ENCODE measurements at regions not wholly inside any gene's neighbourhood (a gene's known extent, or its start where the extent isn't known, plus 50 kb on each side); places are given as distances from the start of the nearest gene placed in this dataset.

- 55% methylated on average over 2 of the region's 2 CpGs for WGBS (ENCODE audit: low lambda C conversion rate, missing lambda C conversion rate)
- no peak overlapping the region for H3K27ac ChIP-seq
- no peaks in the 10 kb centered on the region for H3K9me2 ChIP-seq (replicated peaks; ENCODE audit: insufficient read depth)
- no peaks in the 10 kb centered on the region for H3K27me3 ChIP-seq
- no peak overlapping the region for H2AFZ ChIP-seq
- H4K20me1 ChIP-seq (ENCODE audit: insufficient read depth, poor library complexity, severe bottlenecking) = no peaks in the 10 kb centered on the region
- no peak overlapping the region for H3K4me2 ChIP-seq
- H3K36me3 ChIP-seq (replicated peaks; ENCODE audit: insufficient read depth, low read depth) = no peaks in the 10 kb centered on the region
- no peak for DNase-seq (ENCODE audit: low spot score)
- H3K4me3 ChIP-seq = no peak overlapping the region
- no peaks in the 10 kb centered on the region for H3K79me2 ChIP-seq
- no peak for TF ChIP-seq EZH2phosphoT487 (IDR thresholded peaks at IDR 0.05; ENCODE audit: low read depth, severe bottlenecking, unreplicated experiment)
- TF ChIP-seq CTCF (IDR thresholded peaks at IDR 0.05; ENCODE audit: poor library complexity) = no peak
- no peak for TF ChIP-seq EZH2 (IDR thresholded peaks at IDR 0.05; ENCODE audit: borderline replicate concordance)
- H3K4me1 ChIP-seq (ENCODE audit: insufficient read depth) = no peaks in the 10 kb centered on the region
- H3K9me3 ChIP-seq (ENCODE audit: low read depth) = no peaks in the 10 kb centered on the region
These were observed 251.3 kb downstream of the RPIA start for GRCh38 chr2:88942798-88943197.

DNA sequence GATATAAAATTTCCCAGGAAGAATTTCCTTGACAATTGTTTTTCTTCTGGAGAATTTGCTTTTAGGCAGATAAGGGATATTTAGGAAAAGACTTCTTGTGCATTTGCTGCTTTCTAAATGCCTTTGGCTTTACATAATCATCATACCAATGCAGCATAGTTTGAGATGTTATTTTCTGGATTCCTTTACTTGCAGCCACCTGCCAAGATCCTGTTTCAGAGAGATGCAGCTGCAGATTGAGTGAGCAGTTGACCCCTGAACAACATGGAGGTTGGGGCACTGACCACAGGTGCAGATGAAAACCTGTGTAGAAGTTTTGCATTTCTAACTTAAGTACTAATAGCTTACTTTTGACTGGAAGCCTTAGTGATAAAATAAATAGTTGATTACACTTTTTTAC is 257.9 kb downstream of the RPIA start:
- DNase-seq (ENCODE audit: low spot score) = no peak

GRCh38 chr2:88950010-88950409 is 258.5 kb downstream of the RPIA start:
- Histone ChIP-seq H2AFZ (no peak overlapping the region), H4K20me1 (ENCODE audit: insufficient read depth, poor library complexity, severe bottlenecking) (no peaks in the 10 kb centered on the region), H3K9me3 (ENCODE audit: low read depth) (no peaks in the 10 kb centered on the region), H3K9me2 (replicated peaks; ENCODE audit: insufficient read depth) (no peaks in the 10 kb centered on the region), H3K4me3 (no peak overlapping the region), H3K27ac (no peak overlapping the region), H3K79me2 (no peaks in the 10 kb centered on the region), H3K36me3 (replicated peaks; ENCODE audit: insufficient read depth, low read depth) (no peaks in the 10 kb centered on the region), H3K27me3 (no peaks in the 10 kb centered on the region), H3K4me1 (ENCODE audit: insufficient read depth) (no peaks in the 10 kb centered on the region), H3K4me2 (no peak overlapping the region)
- WGBS (ENCODE audit: low lambda C conversion rate, missing lambda C conversion rate) = 42% methylated on average over 2 of the region's 2 CpGs
- no peak for TF ChIP-seq CTCF (IDR thresholded peaks at IDR 0.05; ENCODE audit: poor library complexity)
- TF ChIP-seq EZH2phosphoT487 (IDR thresholded peaks at IDR 0.05; ENCODE audit: low read depth, severe bottlenecking, unreplicated experiment) = no peak
- TF ChIP-seq EZH2 (IDR thresholded peaks at IDR 0.05; ENCODE audit: borderline replicate concordance) = no peak
- DNase-seq (ENCODE audit: low spot score) = no peak

More for the DNA sequence above, 257.9 kb downstream of the RPIA start:
- Histone ChIP-seq H3K4me1 (ENCODE audit: insufficient read depth) (no peaks in the 10 kb centered on the region), H3K27ac (no peak overlapping the region), H3K4me2 (no peak overlapping the region), H3K9me2 (replicated peaks; ENCODE audit: insufficient read depth) (no peaks in the 10 kb centered on the region), H3K36me3 (replicated peaks; ENCODE audit: insufficient read depth, low read depth) (no peaks in the 10 kb centered on the region), H2AFZ (no peak overlapping the region), H3K79me2 (no peaks in the 10 kb centered on the region), H3K4me3 (no peak overlapping the region), H4K20me1 (ENCODE audit: insufficient read depth, poor library complexity, severe bottlenecking) (no peaks in the 10 kb centered on the region), H3K9me3 (ENCODE audit: low read depth) (no peaks in the 10 kb centered on the region), H3K27me3 (no peaks in the 10 kb centered on the region)
- TF ChIP-seq EZH2 (IDR thresholded peaks at IDR 0.05; ENCODE audit: borderline replicate concordance) = no peak
- TF ChIP-seq EZH2phosphoT487 (IDR thresholded peaks at IDR 0.05; ENCODE audit: low read depth, severe bottlenecking, unreplicated experiment) = no peak

DNA sequence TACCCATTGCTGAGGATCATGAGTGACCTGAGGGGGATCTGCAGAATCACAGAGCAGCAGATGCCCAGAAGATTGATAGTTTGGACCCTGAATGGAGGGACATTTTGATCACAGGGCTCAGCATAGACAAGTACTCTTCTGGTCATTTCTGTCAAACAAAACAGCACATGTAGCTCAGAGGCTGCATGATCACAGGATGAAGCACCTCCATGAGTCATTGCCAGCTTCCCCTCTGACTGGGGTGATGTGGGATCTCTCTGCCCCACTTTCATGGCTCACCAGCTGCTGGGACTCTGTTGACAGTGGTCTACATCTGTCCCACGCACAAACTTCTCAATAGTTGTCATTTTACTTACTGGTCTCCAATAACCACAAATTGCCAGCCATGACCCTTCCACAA is 264.1 kb downstream of the RPIA start:
- DNase-seq (ENCODE audit: low spot score) = no peak
- H3K79me2 ChIP-seq = no peaks in the 10 kb centered on the region
- H3K27ac ChIP-seq = no peak overlapping the region
- no peaks in the 10 kb centered on the region for H3K27me3 ChIP-seq
- H3K9me2 ChIP-seq (replicated peaks; ENCODE audit: insufficient read depth) = no peaks in the 10 kb centered on the region
- 19% methylated on average over 1 of the region's 1 CpG for WGBS (ENCODE audit: low lambda C conversion rate, missing lambda C conversion rate)
- no peak overlapping the region for H3K4me2 ChIP-seq
- TF ChIP-seq CTCF (IDR thresholded peaks at IDR 0.05; ENCODE audit: poor library complexity) (no peak), EZH2phosphoT487 (IDR thresholded peaks at IDR 0.05; ENCODE audit: low read depth, severe bottlenecking, unreplicated experiment) (no peak), EZH2 (IDR thresholded peaks at IDR 0.05; ENCODE audit: borderline replicate concordance) (no peak)
- H2AFZ ChIP-seq = no peak overlapping the region
- no peaks in the 10 kb centered on the region for H3K4me1 ChIP-seq (ENCODE audit: insufficient read depth)
- no peaks in the 10 kb centered on the region for H4K20me1 ChIP-seq (ENCODE audit: insufficient read depth, poor library complexity, severe bottlenecking)
- H3K4me3 ChIP-seq = no peak overlapping the region
- no peaks in the 10 kb centered on the region for H3K36me3 ChIP-seq (replicated peaks; ENCODE audit: insufficient read depth, low read depth)
- no peaks in the 10 kb centered on the region for H3K9me3 ChIP-seq (ENCODE audit: low read depth)

Data from hepatocyte (in vitro differentiated cells).